GM12874 (cell line): ENCODE measurements at regions not wholly inside any gene's neighbourhood (a gene's known extent, or its start where the extent isn't known, plus 50 kb on each side); places are given as distances from the start of the nearest gene placed in this dataset.

ENCODE experiments used
- CTCF ChIP-seq: IDR thresholded peaks from 2 replicates; pipeline ENCODE4 v1.5.1; 2011; ENCODE audit warnings: low read depth, mild to moderate bottlenecking, control low read depth, low read length, moderate library complexity; ENCODE audit not compliant: insufficient read depth

GRCh38 chr1:101337968-101338367, 101.1 kb downstream of the S1PR1 start:
- TF ChIP-seq CTCF, result no peak

- no peak for TF ChIP-seq CTCF
Observed at GRCh38 chr1:101338714-101339430, 102.1 kb downstream of the S1PR1 start.

GRCh38 chr1:101344745-101345144, 107.9 kb downstream of the S1PR1 start:
- TF ChIP-seq CTCF, result no peak

- no peak for TF ChIP-seq CTCF
Observed at GRCh38 chr1:101346419-101346818, 109.6 kb downstream of the S1PR1 start.

GRCh38 chr1:101356013-101356412, 119.2 kb downstream of the S1PR1 start:
- TF ChIP-seq CTCF, result no peak

- no peak for TF ChIP-seq CTCF
Observed at GRCh38 chr1:101356604-101357443, 120.0 kb downstream of the S1PR1 start.

- peak; percentile 72 for TF ChIP-seq CTCF
Observed at GRCh38 chr1:101357444-101357986, 120.7 kb downstream of the S1PR1 start.
